Astrocyte (in vitro differentiated cells and primary cell): ENCODE measurements at regions not wholly inside any gene's neighbourhood (a gene's known extent, or its start where the extent isn't known, plus 50 kb on each side); places are given as distances from the start of the nearest gene placed in this dataset.

ENCODE experiments used
- DNase-seq: peaks from one replicate; pipeline ENCODE4 v3.0.0-alpha.2; 2010; ENCODE audit warnings: low read depth
- FAIRE-seq: peaks from 2 replicates; lab custom pipeline; 2011; peaks lifted over from hg19 to GRCh38; lab: Jason Lieb, UNC
- H2AFZ ChIP-seq: 2 replicates; pipeline ENCODE4 v1.6.0; 2012; ENCODE audit warnings: low read depth, low read length, inconsistent platforms
- H3K27ac ChIP-seq: 2 replicates; pipeline ENCODE4 v1.5.1; 2011; ENCODE audit warnings: low read depth, low read length, inconsistent platforms
- H3K27me3 ChIP-seq: 2 replicates; pipeline ENCODE4 v1.6.0; 2011; ENCODE audit warnings: low read length, inconsistent platforms; ENCODE audit not compliant: insufficient read depth
- H3K36me3 ChIP-seq: 2 replicates; pipeline ENCODE4 v1.5.1; 2011; ENCODE audit warnings: low read length, inconsistent platforms; ENCODE audit not compliant: insufficient read depth
- H3K4me1 ChIP-seq: 2 replicates; pipeline ENCODE4 v1.5.1; 2011; ENCODE audit warnings: low read length, inconsistent platforms; ENCODE audit not compliant: insufficient read depth
- H3K4me2 ChIP-seq: 2 replicates; pipeline ENCODE4 v1.6.0; 2012; ENCODE audit warnings: low read length, inconsistent platforms
- H3K4me3 ChIP-seq: 2 replicates; pipeline ENCODE4 v1.5.1; 2011; ENCODE audit warnings: low read depth, mild to moderate bottlenecking, low read length, inconsistent platforms; ENCODE audit not compliant: insufficient read depth
- H3K79me2 ChIP-seq: 2 replicates; pipeline ENCODE4 v1.6.0; 2012; ENCODE audit warnings: mild to moderate bottlenecking, low read length, inconsistent platforms; ENCODE audit not compliant: insufficient read depth
- H3K9ac ChIP-seq: 2 replicates; pipeline ENCODE4 v1.6.0; 2012; ENCODE audit warnings: mild to moderate bottlenecking, low read length, inconsistent platforms
- H3K9me3 ChIP-seq: 2 replicates; pipeline ENCODE4 v1.5.1; 2012; ENCODE audit warnings: low read depth, mild to moderate bottlenecking, low read length, inconsistent platforms; ENCODE audit not compliant: insufficient read depth
- H4K20me1 ChIP-seq: 2 replicates; pipeline ENCODE4 v1.6.0; 2012; ENCODE audit warnings: low read length, inconsistent platforms; ENCODE audit not compliant: insufficient read depth
- H3K27ac Mint-ChIP-seq: one replicate; pipeline ENCODE4 v1.8.0; 2021; ENCODE audit warnings: mild to moderate bottlenecking, mixed read lengths; ENCODE audit not compliant: unreplicated experiment
- H3K27me3 Mint-ChIP-seq: one replicate; pipeline ENCODE4 v1.8.0; 2021; ENCODE audit warnings: low read depth, mixed read lengths; ENCODE audit not compliant: unreplicated experiment
- H3K36me3 Mint-ChIP-seq: one replicate; pipeline ENCODE4 v1.8.0; 2021; ENCODE audit warnings: low read depth, mixed read lengths; ENCODE audit not compliant: unreplicated experiment
- H3K4me1 Mint-ChIP-seq: one replicate; pipeline ENCODE4 v1.8.0; 2021; ENCODE audit warnings: low read depth, mixed read lengths; ENCODE audit not compliant: unreplicated experiment
- H3K4me3 Mint-ChIP-seq: one replicate; pipeline ENCODE4 v1.8.0; 2021; ENCODE audit warnings: mild to moderate bottlenecking, moderate library complexity, mixed read lengths; ENCODE audit not compliant: unreplicated experiment
- H3K9me3 Mint-ChIP-seq: one replicate; pipeline ENCODE4 v1.8.0; 2021; ENCODE audit warnings: mild to moderate bottlenecking, mixed read lengths; ENCODE audit not compliant: unreplicated experiment
- EZH2 ChIP-seq: IDR thresholded peaks from 2 replicates; pipeline ENCODE4 v1.6.1; 2012; ENCODE audit warnings: mild to moderate bottlenecking, low read length, inconsistent platforms; ENCODE audit not compliant: insufficient read depth
- TF ChIP-seq, protein P1 (sequence below): IDR thresholded peaks from 2 replicates; pipeline ENCODE4 v1.5.1; 2011; ENCODE audit warnings: low read depth, mild to moderate bottlenecking, inconsistent platforms, low read length, moderate library complexity; ENCODE audit not compliant: insufficient read depth

- Histone ChIP-seq H3K4me2 (no peak overlapping the region), H3K4me1 (no peaks in the 10 kb centered on the region), H3K9me3 (no peaks in the 10 kb centered on the region), H3K79me2 (no peaks in the 10 kb centered on the region), H2AFZ (no peak overlapping the region), H3K36me3 (no peaks in the 10 kb centered on the region), H3K27ac (no peak overlapping the region), H3K27me3 (no peaks in the 10 kb centered on the region), H3K9ac (no peak overlapping the region), H4K20me1 (no peaks in the 10 kb centered on the region), H3K4me3 (no peak overlapping the region)
- Mint-ChIP-seq H3K4me1 (no peaks in the 10 kb centered on the region), H3K27ac (no peak overlapping the region), H3K36me3 (no peaks in the 10 kb centered on the region), H3K4me3 (no peak overlapping the region), H3K9me3 (no peaks in the 10 kb centered on the region), H3K27me3 (no peaks in the 10 kb centered on the region)
- TF ChIP-seq EZH2: no peak
- TF ChIP-seq, protein P1, sequence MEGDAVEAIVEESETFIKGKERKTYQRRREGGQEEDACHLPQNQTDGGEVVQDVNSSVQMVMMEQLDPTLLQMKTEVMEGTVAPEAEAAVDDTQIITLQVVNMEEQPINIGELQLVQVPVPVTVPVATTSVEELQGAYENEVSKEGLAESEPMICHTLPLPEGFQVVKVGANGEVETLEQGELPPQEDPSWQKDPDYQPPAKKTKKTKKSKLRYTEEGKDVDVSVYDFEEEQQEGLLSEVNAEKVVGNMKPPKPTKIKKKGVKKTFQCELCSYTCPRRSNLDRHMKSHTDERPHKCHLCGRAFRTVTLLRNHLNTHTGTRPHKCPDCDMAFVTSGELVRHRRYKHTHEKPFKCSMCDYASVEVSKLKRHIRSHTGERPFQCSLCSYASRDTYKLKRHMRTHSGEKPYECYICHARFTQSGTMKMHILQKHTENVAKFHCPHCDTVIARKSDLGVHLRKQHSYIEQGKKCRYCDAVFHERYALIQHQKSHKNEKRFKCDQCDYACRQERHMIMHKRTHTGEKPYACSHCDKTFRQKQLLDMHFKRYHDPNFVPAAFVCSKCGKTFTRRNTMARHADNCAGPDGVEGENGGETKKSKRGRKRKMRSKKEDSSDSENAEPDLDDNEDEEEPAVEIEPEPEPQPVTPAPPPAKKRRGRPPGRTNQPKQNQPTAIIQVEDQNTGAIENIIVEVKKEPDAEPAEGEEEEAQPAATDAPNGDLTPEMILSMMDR: no peak
- DNase-seq: no peak
- FAIRE-seq: no peak
These were observed 330.8 kb upstream of the DKK2 start for GRCh38 chr4:107366900-107367299.

- no peaks in the 10 kb centered on the region for H3K27me3 Mint-ChIP-seq
- no peak for FAIRE-seq
- H3K36me3 ChIP-seq: no peaks in the 10 kb centered on the region
These were observed 330.1 kb upstream of the DKK2 start for GRCh38 chr4:107366016-107366735.

DNA sequence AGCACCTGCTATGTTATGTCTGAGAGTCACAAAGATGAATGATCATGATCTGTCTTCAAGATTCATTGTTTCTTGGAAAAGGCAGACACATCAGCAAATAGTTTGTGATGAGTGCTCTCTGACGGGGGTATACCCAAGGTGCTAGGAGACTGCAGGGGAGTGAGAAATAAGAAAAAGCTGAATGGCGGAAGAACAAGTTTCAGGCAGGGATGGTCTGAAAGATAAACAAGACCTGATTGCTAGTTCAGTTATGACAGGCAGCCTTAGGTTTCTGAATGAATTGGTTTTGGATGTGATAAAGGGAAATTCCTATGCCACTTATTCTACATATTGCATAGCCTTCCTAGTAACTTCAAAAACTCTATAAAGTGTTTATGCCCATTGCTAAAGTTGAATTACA, 327.0 kb upstream of the DKK2 start:
- no peak for DNase-seq
- no peak overlapping the region for H3K4me3 Mint-ChIP-seq
- Histone ChIP-seq H3K4me2 (no peak overlapping the region), H3K4me1 (no peaks in the 10 kb centered on the region), H3K79me2 (no peaks in the 10 kb centered on the region), H2AFZ (no peak overlapping the region), H4K20me1 (no peaks in the 10 kb centered on the region), H3K27me3 (no peaks in the 10 kb centered on the region), H3K36me3 (no peaks in the 10 kb centered on the region), H3K27ac (no peak overlapping the region), H3K9me3 (no peaks in the 10 kb centered on the region), H3K4me3 (no peak overlapping the region), H3K9ac (no peak overlapping the region)
- no peaks in the 10 kb centered on the region for H3K9me3 Mint-ChIP-seq
- H3K27ac Mint-ChIP-seq: no peak overlapping the region
- H3K36me3 Mint-ChIP-seq: no peaks in the 10 kb centered on the region
- TF ChIP-seq, protein P1: no peak
- no peak for TF ChIP-seq EZH2
- no peaks in the 10 kb centered on the region for H3K27me3 Mint-ChIP-seq
- H3K4me1 Mint-ChIP-seq: no peaks in the 10 kb centered on the region
- FAIRE-seq: no peak

More at GRCh38 chr4:107366016-107366735, 330.1 kb upstream of the DKK2 start:
- Histone ChIP-seq H3K9ac (no peak overlapping the region), H2AFZ (no peak overlapping the region), H3K4me1 (no peaks in the 10 kb centered on the region), H3K4me2 (no peak overlapping the region), H3K27me3 (no peaks in the 10 kb centered on the region), H4K20me1 (no peaks in the 10 kb centered on the region), H3K27ac (no peak overlapping the region), H3K79me2 (no peaks in the 10 kb centered on the region), H3K4me3 (no peak overlapping the region), H3K9me3 (no peaks in the 10 kb centered on the region)
- no peak overlapping the region for H3K27ac Mint-ChIP-seq
- no peaks in the 10 kb centered on the region for H3K36me3 Mint-ChIP-seq
- no peaks in the 10 kb centered on the region for H3K9me3 Mint-ChIP-seq
- no peak for TF ChIP-seq EZH2
- TF ChIP-seq, protein P1: no peak
- no peaks in the 10 kb centered on the region for H3K4me1 Mint-ChIP-seq
- H3K4me3 Mint-ChIP-seq: no peak overlapping the region
- peak; percentile 16 for DNase-seq
